Lower lobe of right lung (tissue), 2 donors: ENCODE measurements at regions not wholly inside any gene's neighbourhood (a gene's known extent, or its start where the extent isn't known, plus 50 kb on each side); places are given as distances from the start of the nearest gene placed in this dataset.
"Not testable (repeated sequence)": the region's sequence is repeated elsewhere in the genome, so short reads cannot be mapped to it uniquely, and the experiment has no call there.

ENCODE experiments used
- ATAC-seq, 2 donors: fragments of 200-7000 bp; cut with Tn5 transposase; one replicate each; pipeline ENCODE4 v1.9.1; 2020 to 2022; ENCODE audit warnings: mild to moderate bottlenecking in 2 of 2, moderate library complexity in 2 of 2
- DNase-seq: peaks from one replicate; pipeline ENCODE4 v3.0.0-alpha.2; 2020
- H3K27ac ChIP-seq: fragments of 200-600 bp; one replicate; pipeline ENCODE4 v1.8.0; 2022
- H3K27me3 ChIP-seq: fragments of 200-600 bp; one replicate; pipeline ENCODE4 v1.8.0; 2022; ENCODE audit warnings: low read depth
- H3K36me3 ChIP-seq: fragments of 200-600 bp; one replicate; pipeline ENCODE4 v1.8.0; 2022; ENCODE audit warnings: mild to moderate bottlenecking
- H3K4me1 ChIP-seq: fragments of 200-600 bp; one replicate; pipeline ENCODE4 v1.8.0; 2022
- H3K4me3 ChIP-seq: fragments of 200-600 bp; one replicate; pipeline ENCODE4 v1.8.0; 2022; ENCODE audit warnings: mild to moderate bottlenecking
- H3K9me3 ChIP-seq: fragments of 200-600 bp; one replicate; pipeline ENCODE4 v1.8.0; 2022
- intact Hi-C: fragments of 100-400 bp; cut with DNase I; formaldehyde crosslinking; loops from one replicate; pipeline ENCODE4 v1.11.0; 2022
- TF ChIP-seq, protein P1 (sequence below): fragments of 200-600 bp; IDR thresholded peaks from one replicate; pipeline ENCODE4 v1.8.0; 2022; ENCODE audit warnings: antibody characterized with exemption, mild to moderate bottlenecking
- donor health status: DM: no; HTN: yes; CAD: no; lungs with severe emphysema.

DNA sequence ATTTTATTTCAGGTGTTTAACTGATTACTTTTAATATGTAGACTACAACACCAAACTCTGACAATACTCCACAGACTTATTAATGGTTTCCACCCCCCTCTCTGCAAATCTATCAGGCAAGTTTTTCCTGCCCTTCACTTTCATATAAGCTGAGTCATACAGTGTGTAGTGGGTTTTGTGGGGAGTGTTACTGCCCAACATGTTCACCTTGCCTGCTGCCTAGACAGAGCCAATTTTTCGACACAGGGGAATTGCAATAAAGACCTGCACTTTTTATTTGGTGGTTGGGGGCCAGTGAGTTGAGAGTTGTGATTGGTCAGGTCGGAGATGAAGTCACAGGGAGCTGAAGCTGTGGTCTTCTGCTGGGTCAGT lies 119.7 kb downstream of the PPIAL4G start:
- intact Hi-C loops = no loop called here
- no peak for DNase-seq

DNA sequence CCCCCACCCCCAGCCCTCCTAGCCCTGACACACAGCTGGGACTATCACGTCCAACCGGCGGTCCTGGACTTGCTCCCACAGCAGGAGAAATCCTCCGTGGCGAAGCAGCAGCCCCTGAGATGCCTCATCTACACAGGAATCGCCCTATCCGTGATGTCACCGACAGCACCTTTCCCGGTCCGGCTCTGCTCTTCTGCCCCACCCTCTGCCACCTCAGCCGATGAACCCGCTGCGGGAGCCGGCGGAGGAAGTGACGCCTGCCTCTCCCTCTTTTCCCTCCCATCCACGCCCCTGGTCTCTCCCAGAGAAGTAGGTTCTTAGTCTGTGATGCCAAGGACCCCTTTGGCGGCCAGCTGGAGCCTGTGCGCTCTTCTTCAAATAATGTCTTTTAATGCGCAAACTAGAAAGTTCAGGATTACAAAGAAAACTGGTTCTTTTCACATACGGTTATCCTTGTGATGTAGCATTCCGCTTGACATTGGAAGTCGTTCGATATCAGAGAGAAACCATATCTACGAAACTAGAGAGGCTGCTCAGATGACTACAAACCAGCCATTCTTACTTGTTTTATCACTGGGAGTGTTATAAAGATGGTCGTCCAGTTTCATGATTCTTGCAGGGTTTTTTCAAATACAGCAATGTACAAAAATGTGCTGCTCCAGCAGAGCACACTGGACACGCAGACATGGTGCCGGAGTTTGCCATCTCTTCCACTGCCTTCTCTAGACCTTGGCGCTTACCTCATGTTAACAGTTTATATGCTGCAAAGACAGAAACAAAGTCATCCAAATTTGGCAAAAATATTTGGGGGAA lies 120.3 kb downstream of the PPIAL4G start:
- TF ChIP-seq, protein P1, sequence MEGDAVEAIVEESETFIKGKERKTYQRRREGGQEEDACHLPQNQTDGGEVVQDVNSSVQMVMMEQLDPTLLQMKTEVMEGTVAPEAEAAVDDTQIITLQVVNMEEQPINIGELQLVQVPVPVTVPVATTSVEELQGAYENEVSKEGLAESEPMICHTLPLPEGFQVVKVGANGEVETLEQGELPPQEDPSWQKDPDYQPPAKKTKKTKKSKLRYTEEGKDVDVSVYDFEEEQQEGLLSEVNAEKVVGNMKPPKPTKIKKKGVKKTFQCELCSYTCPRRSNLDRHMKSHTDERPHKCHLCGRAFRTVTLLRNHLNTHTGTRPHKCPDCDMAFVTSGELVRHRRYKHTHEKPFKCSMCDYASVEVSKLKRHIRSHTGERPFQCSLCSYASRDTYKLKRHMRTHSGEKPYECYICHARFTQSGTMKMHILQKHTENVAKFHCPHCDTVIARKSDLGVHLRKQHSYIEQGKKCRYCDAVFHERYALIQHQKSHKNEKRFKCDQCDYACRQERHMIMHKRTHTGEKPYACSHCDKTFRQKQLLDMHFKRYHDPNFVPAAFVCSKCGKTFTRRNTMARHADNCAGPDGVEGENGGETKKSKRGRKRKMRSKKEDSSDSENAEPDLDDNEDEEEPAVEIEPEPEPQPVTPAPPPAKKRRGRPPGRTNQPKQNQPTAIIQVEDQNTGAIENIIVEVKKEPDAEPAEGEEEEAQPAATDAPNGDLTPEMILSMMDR = no peak
- Histone ChIP-seq H3K36me3 (no peaks in the 10 kb centered on the region), H3K27me3 (peaks cover 38% of the 10 kb centered on the region), H3K9me3 (no peaks in the 10 kb centered on the region), H3K27ac (no peak overlapping the region), H3K4me1 (peaks cover 16% of the 10 kb centered on the region), H3K4me3 (no peak overlapping the region)
- ATAC-seq (peak; percentile 63 to 64), DNase-seq (peak; percentile 50)
- intact Hi-C loops = no loop called here

More for the DNA sequence above, 119.7 kb downstream of the PPIAL4G start:
- ATAC-seq = no peak
- no peaks in the 10 kb centered on the region for H3K36me3 ChIP-seq
- no peak overlapping the region for H3K27ac ChIP-seq
- peaks cover 34% of the 10 kb centered on the region for H3K27me3 ChIP-seq
- no peak overlapping the region for H3K4me3 ChIP-seq
- TF ChIP-seq, protein P1 = no peak
- H3K4me1 ChIP-seq = peaks cover 16% of the 10 kb centered on the region
- H3K9me3 ChIP-seq = no peaks in the 10 kb centered on the region

DNA sequence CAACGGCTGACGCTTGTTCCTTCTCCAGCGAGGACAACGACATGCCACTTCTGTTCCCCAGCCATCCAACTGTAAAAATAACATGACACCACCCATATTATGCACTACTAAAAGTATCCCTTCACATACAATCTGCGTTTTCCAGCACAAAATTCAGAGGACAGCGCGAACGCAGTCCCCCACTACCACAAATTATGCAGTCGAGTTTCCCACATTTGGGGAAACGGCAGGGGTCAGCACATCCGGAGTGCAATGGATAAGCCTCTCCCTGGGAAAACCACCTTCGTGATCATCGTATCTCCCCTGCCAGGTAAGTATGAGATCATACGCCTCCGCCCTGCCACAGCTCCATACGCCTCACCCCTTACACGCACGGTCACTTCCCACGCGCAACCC lies 120.9 kb downstream of the PPIAL4G start:
- TF ChIP-seq, protein P1 = no peak
- Histone ChIP-seq H3K27ac (no peak overlapping the region), H3K27me3 (peaks cover 40% of the 10 kb centered on the region), H3K4me1 (peaks cover 16% of the 10 kb centered on the region), H3K36me3 (no peaks in the 10 kb centered on the region), H3K9me3 (no peaks in the 10 kb centered on the region), H3K4me3 (peak overlapping the region; percentile 37)
- intact Hi-C loops = no loop called here
- ATAC-seq = peak; percentile 36 to 38
- DNase-seq = no peak

DNA sequence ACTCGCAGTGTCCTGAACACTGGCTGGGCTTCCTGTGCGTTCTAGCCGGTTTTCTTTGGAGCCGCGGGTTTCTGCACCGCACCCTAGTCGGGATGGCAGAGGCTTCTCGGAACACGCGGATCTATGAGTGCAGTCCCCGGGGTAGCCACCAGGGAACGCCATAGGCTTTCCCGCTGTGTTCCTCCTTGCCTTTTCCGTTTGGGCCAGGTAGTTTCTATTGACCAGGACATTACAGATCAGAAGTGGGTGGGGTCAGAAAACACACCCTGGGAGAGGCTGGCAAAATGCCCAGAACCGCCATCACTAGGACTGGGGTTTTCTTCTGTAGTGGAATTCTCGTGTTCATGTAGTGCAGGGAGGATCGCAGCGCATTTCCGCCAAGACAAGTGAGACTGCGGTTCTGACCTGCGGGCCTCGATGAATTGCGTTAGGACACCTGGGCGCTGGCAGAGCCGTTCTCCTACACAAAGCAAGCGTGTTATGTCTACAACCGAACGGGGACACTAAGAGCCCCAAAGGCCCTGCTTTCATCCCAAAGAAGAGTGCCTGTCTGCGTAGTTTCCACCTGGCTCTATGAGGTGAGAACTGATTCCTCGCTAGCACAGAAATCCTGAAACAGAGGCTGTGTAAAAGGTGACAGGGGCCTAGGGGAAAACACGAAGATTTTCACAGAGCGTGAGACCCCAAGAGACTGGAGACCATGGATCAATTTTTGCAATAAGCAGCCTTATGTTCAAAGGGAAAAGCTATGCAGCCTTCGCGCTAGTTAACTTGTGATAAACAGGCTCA lies 121.5 kb downstream of the PPIAL4G start:
- intact Hi-C loops = not testable (repeated sequence)

DNA sequence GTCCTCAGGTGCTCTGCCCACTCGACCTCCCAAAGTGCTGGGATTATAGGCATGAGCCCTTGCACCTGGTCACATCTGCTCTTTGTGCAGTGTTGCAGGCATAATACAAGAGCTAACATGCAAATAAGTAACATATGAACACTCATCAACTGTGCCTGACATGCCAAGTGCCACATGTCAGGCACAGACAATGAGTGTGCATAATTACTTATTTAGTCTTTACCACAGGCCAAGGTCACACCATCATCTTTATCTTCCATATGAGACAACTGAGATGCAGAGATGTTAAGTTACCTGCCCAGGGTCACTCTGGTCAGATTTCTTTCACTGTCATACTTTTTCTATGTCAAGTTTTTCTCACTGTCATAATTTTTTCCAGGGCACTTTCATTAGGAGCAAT lies 126.1 kb downstream of the PPIAL4G start:
- Histone ChIP-seq H3K4me1 (peaks cover 25% of the 10 kb centered on the region), H3K9me3 (no peaks in the 10 kb centered on the region), H3K4me3 (no peak overlapping the region), H3K27ac (no peak overlapping the region), H3K36me3 (no peaks in the 10 kb centered on the region), H3K27me3 (peaks cover 77% of the 10 kb centered on the region)
- DNase-seq (no peak), ATAC-seq (no peak)
- intact Hi-C loops = no loop called here
- TF ChIP-seq, protein P1 = no peak

More for the DNA sequence above, 121.5 kb downstream of the PPIAL4G start:
- DNase-seq = peak; percentile 69
- Histone ChIP-seq H3K27me3 (peaks cover 45% of the 10 kb centered on the region), H3K4me1 (peaks cover 16% of the 10 kb centered on the region), H3K4me3 (peak overlapping the region; percentile 37)
- TF ChIP-seq, protein P1 = peak; percentile 42
- ATAC-seq, H3K36me3 ChIP-seq, H3K27ac ChIP-seq, H3K9me3 ChIP-seq: not testable (repeated sequence)
